ENCODE measurements at regions not wholly inside any gene's neighbourhood (a gene's known extent, or its start where the extent isn't known, plus 50 kb on each side); places are given as distances from the start of the nearest gene placed in this dataset.
A peak's percentile ranks its signal among the peaks of the same experiment; 100 is the strongest.

GRCh38 chr3:159210336-159210735, 408.5 kb downstream of the MFSD1 start:
- DNase-seq (ENCODE audit: low spot score): no peak
- ATAC-seq: no peak

- no peak for ATAC-seq
- no peak for DNase-seq (ENCODE audit: low spot score)
Observed at GRCh38 chr3:159216311-159216710, 414.5 kb downstream of the MFSD1 start.

- ATAC-seq (no peak), DNase-seq (ENCODE audit: low spot score) (no peak)
Observed at GRCh38 chr3:159219231-159219630, 417.4 kb downstream of the MFSD1 start.

GRCh38 chr3:159221335-159221734, 419.5 kb downstream of the MFSD1 start:
- DNase-seq (ENCODE audit: low spot score): no peak
- ATAC-seq: no peak

- DNase-seq (ENCODE audit: low spot score) (no peak), ATAC-seq (no peak)
Observed at GRCh38 chr3:159229116-159229680, 427.3 kb downstream of the MFSD1 start.

- ATAC-seq (no peak), DNase-seq (ENCODE audit: low spot score) (no peak)
Observed at GRCh38 chr3:159232966-159233365, 431.1 kb downstream of the MFSD1 start.

GRCh38 chr3:159233734-159234133, 431.9 kb downstream of the MFSD1 start:
- DNase-seq (ENCODE audit: low spot score): no peak
- no peak for ATAC-seq

GRCh38 chr3:159234306-159234705, 432.5 kb downstream of the MFSD1 start:
- DNase-seq (ENCODE audit: low spot score) (no peak), ATAC-seq (no peak)

- ATAC-seq: no peak
- DNase-seq (ENCODE audit: low spot score): no peak
Observed at GRCh38 chr3:159236321-159236720, 434.5 kb downstream of the MFSD1 start.

- no peak for DNase-seq (ENCODE audit: low spot score)
- no peak for ATAC-seq
Observed at GRCh38 chr3:159237226-159237625, 435.4 kb downstream of the MFSD1 start.

- DNase-seq (ENCODE audit: low spot score): no peak
Observed at GRCh38 chr3:159238646-159239045, 436.8 kb downstream of the MFSD1 start.

GRCh38 chr3:159239059-159239458, 437.2 kb downstream of the MFSD1 start:
- ATAC-seq: no peak
- no peak for DNase-seq (ENCODE audit: low spot score)

More at GRCh38 chr3:159238646-159239045, 436.8 kb downstream of the MFSD1 start:
- ATAC-seq: no peak

GRCh38 chr3:159244933-159245332, 443.1 kb downstream of the MFSD1 start:
- ATAC-seq (no peak), DNase-seq (ENCODE audit: low spot score) (no peak)

GRCh38 chr3:159245871-159246270, 444.0 kb downstream of the MFSD1 start:
- DNase-seq (ENCODE audit: low spot score) (no peak), ATAC-seq (no peak)

GRCh38 chr3:159246385-159246784, 444.5 kb downstream of the MFSD1 start:
- DNase-seq (ENCODE audit: low spot score) (no peak), ATAC-seq (no peak)

GRCh38 chr3:159249472-159250174, 447.8 kb downstream of the MFSD1 start:
- DNase-seq (ENCODE audit: low spot score) (no peak), ATAC-seq (peak; percentile 76)

GRCh38 chr3:159250961-159251360, 449.1 kb downstream of the MFSD1 start:
- DNase-seq (ENCODE audit: low spot score) (no peak), ATAC-seq (no peak)

GRCh38 chr3:159252274-159252673, 450.4 kb downstream of the MFSD1 start:
- ATAC-seq: no peak
- no peak for DNase-seq (ENCODE audit: low spot score)

GRCh38 chr3:159252772-159253384, 451.0 kb downstream of the MFSD1 start:
- ATAC-seq (peak; percentile 78), DNase-seq (ENCODE audit: low spot score) (no peak)

GRCh38 chr3:159253860-159254259, 452.0 kb downstream of the MFSD1 start:
- DNase-seq (ENCODE audit: low spot score): no peak
- no peak for ATAC-seq

GRCh38 chr3:159257954-159258353, 456.1 kb downstream of the MFSD1 start:
- no peak for ATAC-seq
- no peak for DNase-seq (ENCODE audit: low spot score)

- DNase-seq (ENCODE audit: low spot score) (no peak), ATAC-seq (no peak)
Observed at GRCh38 chr3:159258934-159259333, 457.1 kb downstream of the MFSD1 start.
